Uterus (tissue), 3 donors: ENCODE measurements at regions not wholly inside any gene's neighbourhood (a gene's known extent, or its start where the extent isn't known, plus 50 kb on each side); places are given as distances from the start of the nearest gene placed in this dataset.

ENCODE experiments used
- DNase-seq, 2 donors: peaks; one replicate each; pipeline ENCODE4 v3.0.0-alpha.2; 2019 to 2020
- H3K27ac ChIP-seq, 2 donors: fragments of 200-600 bp; sonication (generic); 1 replicate in 1 of 2; 2 replicates in 1 of 2; pipeline ENCODE4 v1.5.1; 2016 to 2018
- H3K27me3 ChIP-seq, 2 donors: fragments of 200-600 bp; sonication (generic); one replicate each; pipeline ENCODE4 v1.5.1; 2018 to 2019; ENCODE audit warnings: control low read depth in 1 of 2
- H3K36me3 ChIP-seq, 2 donors: fragments of 200-600 bp; sonication (generic); one replicate each; pipeline ENCODE4 v1.5.1; 2019; ENCODE audit warnings: control low read depth in 1 of 2
- H3K4me1 ChIP-seq, 2 donors: fragments of 200-600 bp; sonication (generic); one replicate each; pipeline ENCODE4 v1.5.1; 2018 to 2019; ENCODE audit warnings: control low read depth in 1 of 2
- H3K4me3 ChIP-seq, 2 donors: fragments of 200-600 bp; sonication (generic); 1 replicate in 1 of 2; 2 replicates in 1 of 2; pipeline ENCODE4 v1.5.1; 2018 to 2019; ENCODE audit warnings: mild to moderate bottlenecking in 1 of 2
- H3K9me3 ChIP-seq, 2 donors: fragments of 200-600 bp; sonication (generic); one replicate each; pipeline ENCODE4 v1.5.1; 2019; ENCODE audit warnings: control low read depth in 1 of 2
- POLR2A ChIP-seq, 2 donors: fragments of 450-650 bp; IDR thresholded peaks; one replicate each; pipeline ENCODE4 v1.6.1; 2016; ENCODE audit warnings: antibody characterized with exemption in 2 of 2, mild to moderate bottlenecking in 1 of 2, moderate library complexity in 1 of 2
- intact Hi-C: fragments of 100-400 bp; cut with DNase I; formaldehyde crosslinking; loops from one replicate; pipeline ENCODE4 v1.15.1; 2023; ENCODE audit warnings: low total_unique reads
- TF ChIP-seq, protein P1 (sequence below), 4 experiments: fragments of 200-600 bp in 2 of 4; fragments of 450-650 bp in 2 of 4; sonication (generic) in 2 of 4; IDR thresholded peaks; one replicate each; pipeline ENCODE4 v1.5.1; 2016 to 2019; ENCODE audit warnings: antibody characterized with exemption in 4 of 4, mild to moderate bottlenecking in 2 of 4, moderate library complexity in 1 of 4
- donor health status: DM: yes; HTN: yes; CAD: no.

- intact Hi-C loops, result no loop called here
- TF ChIP-seq POLR2A (IDR thresholded peaks at IDR 0.05), result no peak
- DNase-seq, result no peak
- H3K9me3 ChIP-seq, result no peaks in the 10 kb centered on the region
- no peaks in the 10 kb centered on the region for H3K4me1 ChIP-seq
- H3K36me3 ChIP-seq, result no peaks in the 10 kb centered on the region
- no peak overlapping the region for H3K27ac ChIP-seq
- no peak overlapping the region for H3K4me3 ChIP-seq
- peaks cover 0 to 8% of the 10 kb centered on the region in 2 donors for H3K27me3 ChIP-seq
These were observed 75.0 kb downstream of the MYCN start for GRCh38 chr2:16015210-16015902.

- no peak overlapping the region for H3K4me3 ChIP-seq
- H3K9me3 ChIP-seq, result no peaks in the 10 kb centered on the region
- no peaks in the 10 kb centered on the region for H3K36me3 ChIP-seq
- intact Hi-C loops, result no loop called here
- no peak for TF ChIP-seq POLR2A (IDR thresholded peaks at IDR 0.05)
- TF ChIP-seq, protein P1, sequence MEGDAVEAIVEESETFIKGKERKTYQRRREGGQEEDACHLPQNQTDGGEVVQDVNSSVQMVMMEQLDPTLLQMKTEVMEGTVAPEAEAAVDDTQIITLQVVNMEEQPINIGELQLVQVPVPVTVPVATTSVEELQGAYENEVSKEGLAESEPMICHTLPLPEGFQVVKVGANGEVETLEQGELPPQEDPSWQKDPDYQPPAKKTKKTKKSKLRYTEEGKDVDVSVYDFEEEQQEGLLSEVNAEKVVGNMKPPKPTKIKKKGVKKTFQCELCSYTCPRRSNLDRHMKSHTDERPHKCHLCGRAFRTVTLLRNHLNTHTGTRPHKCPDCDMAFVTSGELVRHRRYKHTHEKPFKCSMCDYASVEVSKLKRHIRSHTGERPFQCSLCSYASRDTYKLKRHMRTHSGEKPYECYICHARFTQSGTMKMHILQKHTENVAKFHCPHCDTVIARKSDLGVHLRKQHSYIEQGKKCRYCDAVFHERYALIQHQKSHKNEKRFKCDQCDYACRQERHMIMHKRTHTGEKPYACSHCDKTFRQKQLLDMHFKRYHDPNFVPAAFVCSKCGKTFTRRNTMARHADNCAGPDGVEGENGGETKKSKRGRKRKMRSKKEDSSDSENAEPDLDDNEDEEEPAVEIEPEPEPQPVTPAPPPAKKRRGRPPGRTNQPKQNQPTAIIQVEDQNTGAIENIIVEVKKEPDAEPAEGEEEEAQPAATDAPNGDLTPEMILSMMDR (IDR thresholded peaks at IDR 0.05), result no peak
- no peak for DNase-seq
- H3K4me1 ChIP-seq, result no peaks in the 10 kb centered on the region
- H3K27ac ChIP-seq, result no peak overlapping the region
- peaks cover 0 to 8% of the 10 kb centered on the region in 2 donors for H3K27me3 ChIP-seq
These were observed 74.5 kb downstream of the MYCN start for GRCh38 chr2:16014802-16015201.

DNA sequence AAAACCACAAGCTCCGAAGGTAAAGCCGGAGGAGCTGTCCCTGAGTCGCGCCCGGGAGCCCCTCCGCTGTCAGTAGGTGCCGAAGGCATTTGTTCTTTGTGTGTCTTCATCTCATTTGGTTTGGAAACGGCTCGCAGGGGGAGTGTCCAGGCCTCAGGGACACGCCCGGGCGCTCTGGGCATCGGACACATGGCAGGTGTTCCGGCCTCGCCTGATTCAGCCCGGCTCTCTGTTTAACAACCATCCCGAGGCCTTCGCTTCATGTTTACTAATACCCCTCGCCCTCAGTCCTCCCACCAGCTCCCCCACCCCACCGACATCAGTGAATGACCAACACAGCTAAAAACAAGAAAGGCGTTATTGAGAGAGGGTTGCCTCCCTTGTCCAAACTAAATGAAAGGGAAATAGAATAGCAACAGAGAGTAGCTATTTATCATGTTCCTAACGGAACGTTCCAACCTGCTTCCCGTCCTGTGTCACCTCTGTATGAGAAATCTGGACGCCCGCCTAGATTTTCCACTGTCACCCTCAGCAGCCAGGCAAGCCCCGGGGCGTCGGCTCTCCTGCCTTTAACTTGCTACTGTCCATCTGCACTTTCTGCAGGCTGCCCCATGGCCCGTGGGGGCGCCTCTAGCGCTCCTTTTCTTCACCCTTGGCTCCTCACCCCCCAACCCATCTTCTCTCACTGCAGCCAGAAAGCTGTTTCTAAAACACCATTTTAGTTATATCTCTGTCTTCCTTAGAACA lies 73.9 kb downstream of the MYCN start:
- TF ChIP-seq, protein P1 (IDR thresholded peaks at IDR 0.05), result no peak
- TF ChIP-seq POLR2A (IDR thresholded peaks at IDR 0.05), result no peak
- no peaks in the 10 kb centered on the region for H3K36me3 ChIP-seq
- H3K9me3 ChIP-seq, result no peaks in the 10 kb centered on the region
- intact Hi-C loops, result no loop called here
- no peak overlapping the region for H3K27ac ChIP-seq
- no peak overlapping the region for H3K4me3 ChIP-seq
- no peaks in the 10 kb centered on the region for H3K4me1 ChIP-seq
- H3K27me3 ChIP-seq, result peaks cover 0 to 8% of the 10 kb centered on the region in 2 donors
- DNase-seq, result no peak

GRCh38 chr2:16013359-16013911 lies 73.1 kb downstream of the MYCN start:
- H3K4me3 ChIP-seq, result no peak overlapping the region
- intact Hi-C loops, result no loop called here
- peaks cover 0 to 8% of the 10 kb centered on the region in 2 donors for H3K27me3 ChIP-seq

DNA sequence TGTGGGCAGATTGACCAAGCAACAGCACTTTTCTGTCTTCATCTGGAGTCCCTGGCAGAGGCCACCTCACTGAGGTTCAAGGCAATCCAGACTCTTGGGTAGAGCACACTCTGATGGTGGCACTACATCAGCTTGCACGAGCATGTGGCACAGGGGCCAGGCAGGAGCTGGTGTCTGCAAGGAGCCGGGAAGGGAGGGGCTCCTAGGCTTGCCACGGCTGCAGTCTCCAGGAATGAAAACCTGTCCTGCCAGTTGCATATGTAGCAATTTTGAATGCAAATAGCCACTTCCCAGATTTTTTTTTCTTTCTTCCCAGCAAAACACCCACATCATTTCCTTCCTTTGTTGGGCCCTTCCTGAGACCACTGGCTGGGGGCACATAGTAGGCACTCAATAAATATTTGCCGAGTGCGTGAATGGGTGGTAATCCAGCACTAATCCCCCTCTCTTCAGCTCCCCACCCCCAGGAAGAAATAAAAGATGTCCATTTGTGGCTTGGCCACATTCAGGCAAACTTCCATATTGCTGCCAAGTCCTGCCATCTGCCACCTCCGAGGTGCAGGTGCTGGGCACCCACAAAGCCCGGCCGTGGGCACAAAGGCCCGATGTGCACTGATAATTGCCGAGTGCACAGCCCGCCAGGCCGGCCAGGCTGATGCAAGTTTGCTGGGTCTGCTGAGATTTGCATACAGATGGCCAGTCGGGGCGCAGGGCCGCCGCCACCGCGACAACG lies 72.4 kb downstream of the MYCN start:
- intact Hi-C loops, result no loop called here
- TF ChIP-seq, protein P1 (IDR thresholded peaks at IDR 0.05), result no peak
- TF ChIP-seq POLR2A (IDR thresholded peaks at IDR 0.05), result no peak
- no peaks in the 10 kb centered on the region for H3K4me1 ChIP-seq
- peaks cover 0 to 8% of the 10 kb centered on the region in 2 donors for H3K27me3 ChIP-seq
- no peak overlapping the region for H3K27ac ChIP-seq
- DNase-seq, result no peak
- no peaks in the 10 kb centered on the region for H3K36me3 ChIP-seq
- no peaks in the 10 kb centered on the region for H3K9me3 ChIP-seq
- H3K4me3 ChIP-seq, result no peak overlapping the region

More at GRCh38 chr2:16013359-16013911, 73.1 kb downstream of the MYCN start:
- DNase-seq, result no peak
- Histone ChIP-seq H3K9me3 (no peaks in the 10 kb centered on the region), H3K4me1 (no peaks in the 10 kb centered on the region), H3K36me3 (no peaks in the 10 kb centered on the region), H3K27ac (no peak overlapping the region)
- TF ChIP-seq, protein P1 (IDR thresholded peaks at IDR 0.05), result no peak
- TF ChIP-seq POLR2A (IDR thresholded peaks at IDR 0.05), result no peak
